ENCODE measurements at regions not wholly inside any gene's neighbourhood (a gene's known extent, or its start where the extent isn't known, plus 50 kb on each side); places are given as distances from the start of the nearest gene placed in this dataset.
"Not testable (repeated sequence)": the region's sequence is repeated elsewhere in the genome, so short reads cannot be mapped to it uniquely, and the experiment has no call there.

GRCh38 chr7:81111781-81112540 lies 193.1 kb upstream of the SEMA3C start:
- H3K4me1 Mint-ChIP-seq: no peaks in the 10 kb centered on the region
- ATAC-seq (no peak), DNase-seq (no peak)
- no peak overlapping the region for H3K4me3 Mint-ChIP-seq
- H3K9me3 Mint-ChIP-seq: peaks cover 0 to under 1% of the 10 kb centered on the region in 2 donors
- H3K27me3 Mint-ChIP-seq: no peaks in the 10 kb centered on the region
- H3K27ac Mint-ChIP-seq: no peak overlapping the region

GRCh38 chr7:81111358-81111757 lies 192.5 kb upstream of the SEMA3C start:
- H3K4me3 Mint-ChIP-seq: no peak overlapping the region
- H3K4me1 Mint-ChIP-seq: no peaks in the 10 kb centered on the region
- H3K27ac Mint-ChIP-seq: no peak overlapping the region
- no peaks in the 10 kb centered on the region for H3K9me3 Mint-ChIP-seq
- H3K27me3 Mint-ChIP-seq: no peaks in the 10 kb centered on the region
- ATAC-seq (no peak), DNase-seq (no peak)

DNA sequence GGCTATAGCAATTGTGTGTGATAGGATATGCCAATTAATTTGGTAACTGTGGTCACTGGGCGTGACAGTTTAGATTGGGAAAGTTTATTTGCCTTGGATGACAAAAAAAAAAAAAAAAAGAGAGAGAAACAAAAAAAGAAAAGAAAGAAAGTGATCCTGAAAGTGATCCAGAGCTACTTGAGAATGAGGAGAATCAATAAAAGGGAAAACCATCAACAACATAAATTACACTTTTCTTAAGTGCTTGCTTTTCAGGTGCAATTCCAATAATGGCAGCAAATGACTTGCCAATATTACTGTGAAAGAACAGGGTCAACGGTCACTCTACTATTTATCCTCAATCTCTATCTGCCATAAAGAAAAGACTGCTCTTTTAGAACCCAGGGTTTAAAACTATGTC lies 191.8 kb upstream of the SEMA3C start:
- H3K27ac Mint-ChIP-seq: no peak overlapping the region
- no peaks in the 10 kb centered on the region for H3K27me3 Mint-ChIP-seq
- no peaks in the 10 kb centered on the region for H3K4me1 Mint-ChIP-seq
- H3K9me3 Mint-ChIP-seq: no peaks in the 10 kb centered on the region
- ATAC-seq (no peak), DNase-seq (no peak)
- H3K4me3 Mint-ChIP-seq: no peak overlapping the region

GRCh38 chr7:81098213-81098612 lies 179.4 kb upstream of the SEMA3C start:
- H3K4me1 Mint-ChIP-seq: no peaks in the 10 kb centered on the region
- no peak overlapping the region for H3K4me3 Mint-ChIP-seq
- DNase-seq (no peak), ATAC-seq (no peak)
- H3K9me3 Mint-ChIP-seq: no peaks in the 10 kb centered on the region
- no peak overlapping the region for H3K27ac Mint-ChIP-seq
- no peaks in the 10 kb centered on the region for H3K27me3 Mint-ChIP-seq

DNA sequence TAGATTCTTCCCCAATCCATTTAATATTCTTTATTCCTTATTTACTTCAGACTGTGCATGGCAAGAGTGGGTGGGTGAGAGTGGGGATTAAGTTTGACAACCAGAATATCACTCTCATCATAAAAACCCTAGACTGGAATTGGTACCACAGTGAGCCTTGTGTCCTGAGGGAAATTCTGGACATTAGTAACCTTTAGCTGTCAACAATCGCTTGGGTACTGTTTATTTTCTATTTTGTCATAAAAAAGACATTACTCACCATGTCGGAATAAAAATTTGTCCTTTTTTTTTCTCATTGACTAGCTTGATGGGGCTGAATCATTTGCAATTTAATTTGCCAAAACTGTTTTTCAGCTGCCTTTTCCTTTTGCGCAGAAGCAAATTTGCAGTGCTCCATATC lies 176.1 kb upstream of the SEMA3C start:
- Mint-ChIP-seq H3K4me1 (no peaks in the 10 kb centered on the region), H3K4me3 (no peak overlapping the region), H3K9me3 (no peaks in the 10 kb centered on the region), H3K27me3 (no peaks in the 10 kb centered on the region), H3K27ac (no peak overlapping the region)
- ATAC-seq: no peak
- no peak for DNase-seq

DNA sequence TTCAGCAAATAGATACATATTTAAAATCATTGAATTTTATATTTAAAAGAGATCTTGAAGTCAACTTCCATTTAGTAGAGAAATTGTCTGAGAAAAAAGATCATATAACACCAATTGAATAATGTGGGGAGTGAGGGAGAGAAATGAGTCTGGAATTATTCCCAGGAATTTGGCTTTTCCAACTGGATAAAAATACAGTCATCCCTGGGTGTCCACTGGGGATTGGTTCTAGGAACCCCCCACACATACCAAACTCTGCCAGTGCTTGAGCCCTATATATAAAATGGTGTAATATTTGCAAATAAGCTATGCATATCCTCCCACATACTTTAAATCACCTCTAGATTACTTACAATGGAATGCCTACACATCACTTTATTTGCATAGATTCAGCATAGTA lies 162.8 kb upstream of the SEMA3C start:
- ATAC-seq (no peak), DNase-seq (no peak)
- no peaks in the 10 kb centered on the region for H3K4me1 Mint-ChIP-seq
- no peak overlapping the region for H3K27ac Mint-ChIP-seq
- peaks cover 0 to 11% of the 10 kb centered on the region in 2 donors for H3K9me3 Mint-ChIP-seq
- H3K4me3 Mint-ChIP-seq: no peak overlapping the region
- no peaks in the 10 kb centered on the region for H3K27me3 Mint-ChIP-seq

DNA sequence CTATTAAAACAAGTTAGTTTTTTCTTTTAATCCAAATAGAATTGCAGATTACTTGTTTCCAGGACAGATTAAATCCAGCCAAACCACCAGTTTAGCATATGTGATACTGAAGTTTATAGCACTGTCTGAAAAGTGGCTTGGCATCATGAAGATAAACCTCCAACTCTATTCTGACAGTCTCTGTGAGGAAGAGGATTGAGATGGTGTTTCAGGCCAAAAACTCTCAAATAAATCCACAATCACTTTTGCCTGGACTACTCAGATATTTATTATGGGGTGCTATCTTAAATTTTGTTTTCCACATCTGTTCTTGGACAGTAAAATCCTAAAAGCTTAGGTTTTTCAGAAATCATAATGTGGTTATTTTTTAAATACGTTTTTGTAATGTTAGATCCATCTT lies 161.7 kb upstream of the SEMA3C start:
- Mint-ChIP-seq H3K4me1 (no peaks in the 10 kb centered on the region), H3K4me3 (no peak overlapping the region), H3K27me3 (no peaks in the 10 kb centered on the region), H3K9me3 (peaks cover 0 to 11% of the 10 kb centered on the region in 2 donors), H3K27ac (no peak overlapping the region)
- no peak for DNase-seq
- no peak for ATAC-seq

GRCh38 chr7:81079746-81080145 lies 160.9 kb upstream of the SEMA3C start:
- no peak for ATAC-seq
- DNase-seq: no peak
- no peak overlapping the region for H3K4me3 Mint-ChIP-seq
- no peaks in the 10 kb centered on the region for H3K27me3 Mint-ChIP-seq
- H3K9me3 Mint-ChIP-seq: peaks cover 0 to 11% of the 10 kb centered on the region in 2 donors
- H3K4me1 Mint-ChIP-seq: no peaks in the 10 kb centered on the region
- no peak overlapping the region for H3K27ac Mint-ChIP-seq

- no peak for ATAC-seq
- no peak overlapping the region for H3K27ac Mint-ChIP-seq
- no peak overlapping the region for H3K4me3 Mint-ChIP-seq
- H3K9me3 Mint-ChIP-seq: peaks cover 0 to 11% of the 10 kb centered on the region in 2 donors
- no peaks in the 10 kb centered on the region for H3K27me3 Mint-ChIP-seq
- DNase-seq: no peak
- H3K4me1 Mint-ChIP-seq: no peaks in the 10 kb centered on the region
These were observed 156.3 kb upstream of the SEMA3C start for GRCh38 chr7:81075150-81075549.

DNA sequence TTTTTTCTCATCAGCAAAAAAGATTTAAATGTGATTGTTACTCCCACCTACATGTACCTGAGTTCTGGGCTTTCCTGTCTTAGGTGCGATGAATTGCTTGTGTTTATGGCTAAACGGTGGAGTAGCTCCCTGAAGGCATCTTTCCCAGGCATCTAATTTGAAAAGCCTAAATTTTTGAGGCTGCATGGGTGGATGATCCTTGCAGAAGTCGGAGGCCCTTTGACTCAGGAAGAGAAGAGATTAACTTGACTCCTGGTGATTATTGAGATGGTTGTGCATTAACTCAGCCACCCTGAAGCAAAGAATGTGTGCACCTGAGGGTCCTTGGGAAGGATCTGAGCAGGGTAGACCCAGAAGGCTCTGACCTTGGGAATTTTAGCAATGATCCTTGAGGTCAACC lies 155.6 kb upstream of the SEMA3C start:
- H3K27ac Mint-ChIP-seq: no peak overlapping the region
- no peak for DNase-seq
- peaks cover 0 to 11% of the 10 kb centered on the region in 2 donors for H3K9me3 Mint-ChIP-seq
- ATAC-seq: no peak
- no peaks in the 10 kb centered on the region for H3K27me3 Mint-ChIP-seq
- no peaks in the 10 kb centered on the region for H3K4me1 Mint-ChIP-seq
- H3K4me3 Mint-ChIP-seq: no peak overlapping the region

DNA sequence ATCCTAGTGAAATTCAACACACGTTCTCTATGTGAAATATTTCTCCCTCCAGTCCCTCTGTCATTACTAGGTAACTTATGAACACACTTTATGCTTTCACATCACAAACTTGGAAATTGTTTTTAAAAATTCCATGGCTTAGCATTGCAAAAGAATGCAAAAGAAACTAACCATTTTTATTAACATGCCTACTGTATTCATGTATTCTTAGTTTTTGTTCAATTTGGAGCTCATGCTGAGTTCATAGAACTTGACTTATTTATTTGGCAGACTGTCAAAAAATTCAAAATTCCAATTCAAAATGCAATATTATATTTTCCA lies 155.0 kb upstream of the SEMA3C start:
- Mint-ChIP-seq H3K9me3 (peaks cover 0 to 11% of the 10 kb centered on the region in 2 donors), H3K27me3 (no peaks in the 10 kb centered on the region)
- no peak for DNase-seq

GRCh38 chr7:81070956-81071355 lies 152.1 kb upstream of the SEMA3C start:
- DNase-seq (no peak), ATAC-seq (no peak)
- Mint-ChIP-seq H3K27ac (no peak overlapping the region), H3K4me1 (no peaks in the 10 kb centered on the region), H3K9me3 (peaks cover 0 to 3% of the 10 kb centered on the region in 2 donors), H3K4me3 (no peak overlapping the region), H3K27me3 (no peaks in the 10 kb centered on the region)

More for the DNA sequence above, 155.0 kb upstream of the SEMA3C start:
- no peak overlapping the region for H3K4me3 Mint-ChIP-seq
- no peak for ATAC-seq
- no peaks in the 10 kb centered on the region for H3K4me1 Mint-ChIP-seq
- H3K27ac Mint-ChIP-seq: no peak overlapping the region

DNA sequence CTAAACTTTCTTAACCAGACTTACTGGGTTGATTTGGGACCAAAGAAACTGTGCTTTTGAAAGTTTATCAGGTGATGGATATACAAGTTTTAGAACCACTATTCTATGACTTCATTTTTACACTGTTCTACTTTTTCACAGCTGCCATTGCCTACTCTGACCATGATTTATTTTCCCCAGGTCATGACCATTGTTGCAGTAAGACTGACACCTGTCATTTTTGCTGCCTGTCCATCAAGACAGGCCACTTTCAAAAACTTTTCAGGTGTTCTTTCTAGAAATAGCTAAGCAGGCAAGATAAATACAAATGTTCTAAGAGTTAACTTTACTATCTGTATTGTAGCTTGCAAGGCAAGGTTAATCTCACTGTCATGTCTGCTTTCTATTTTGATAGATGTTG lies 147.9 kb upstream of the SEMA3C start:
- Mint-ChIP-seq H3K9me3 (peaks cover 0 to 3% of the 10 kb centered on the region in 2 donors), H3K27ac (no peak overlapping the region), H3K4me3 (no peak overlapping the region), H3K4me1 (no peaks in the 10 kb centered on the region), H3K27me3 (no peaks in the 10 kb centered on the region)
- DNase-seq (no peak), ATAC-seq (no peak)

DNA sequence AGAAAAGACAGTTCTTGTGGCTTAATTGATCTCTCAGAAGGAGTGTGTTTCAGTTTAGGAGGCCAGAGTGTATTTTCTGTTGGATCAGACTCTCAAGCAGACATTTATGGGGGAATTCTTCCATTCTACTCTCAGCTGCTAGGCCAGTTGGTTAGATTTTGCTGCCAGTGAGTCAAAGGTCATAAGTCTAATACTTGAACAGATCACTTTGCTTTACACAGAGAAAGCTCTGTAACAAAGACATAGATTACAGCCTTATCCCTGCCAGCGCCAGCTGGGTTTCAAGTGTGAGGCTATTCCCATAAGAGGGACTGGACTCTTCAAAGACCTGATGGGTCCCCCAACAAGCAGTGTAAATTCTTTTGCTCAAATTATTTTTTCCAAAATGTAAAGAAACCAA lies 145.6 kb upstream of the SEMA3C start:
- H3K27ac Mint-ChIP-seq: no peak overlapping the region
- H3K4me3 Mint-ChIP-seq: no peak overlapping the region
- H3K4me1 Mint-ChIP-seq: no peaks in the 10 kb centered on the region
- H3K9me3 Mint-ChIP-seq: peaks cover 0 to 3% of the 10 kb centered on the region in 2 donors
- no peaks in the 10 kb centered on the region for H3K27me3 Mint-ChIP-seq
- no peak for DNase-seq
- no peak for ATAC-seq

GRCh38 chr7:81062755-81063154 lies 143.9 kb upstream of the SEMA3C start:
- no peak overlapping the region for H3K27ac Mint-ChIP-seq
- H3K9me3 Mint-ChIP-seq: peaks cover 0 to 3% of the 10 kb centered on the region in 2 donors
- no peak for ATAC-seq
- H3K4me3 Mint-ChIP-seq: no peak overlapping the region
- no peaks in the 10 kb centered on the region for H3K4me1 Mint-ChIP-seq
- DNase-seq: no peak
- H3K27me3 Mint-ChIP-seq: no peaks in the 10 kb centered on the region

DNA sequence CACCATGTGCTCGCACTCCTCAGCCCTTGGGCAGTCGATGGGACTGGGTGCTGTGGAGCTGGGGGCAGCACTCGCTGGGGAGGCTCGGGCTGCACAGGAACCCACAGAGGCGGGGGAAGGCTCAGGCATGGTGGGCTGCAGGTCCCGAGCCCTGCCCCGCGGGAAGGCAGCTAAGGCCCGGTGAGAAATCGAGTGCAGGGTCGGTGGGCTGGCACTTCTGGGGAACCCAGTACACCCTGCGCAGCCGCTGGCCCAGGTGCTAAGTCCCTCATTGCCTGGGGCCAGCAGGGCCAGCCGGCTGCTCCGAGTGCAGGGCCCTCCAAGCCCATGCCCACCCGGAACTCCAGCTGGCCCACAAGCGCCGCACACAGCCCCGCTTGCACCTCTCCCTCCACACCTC lies 138.6 kb upstream of the SEMA3C start:
- H3K4me3 Mint-ChIP-seq, H3K27me3 Mint-ChIP-seq, DNase-seq, H3K4me1 Mint-ChIP-seq, H3K27ac Mint-ChIP-seq, ATAC-seq: not testable (repeated sequence)
- H3K9me3 Mint-ChIP-seq: peaks cover 4 to 26% of the 10 kb centered on the region in 2 donors

GRCh38 chr7:81053623-81054022 lies 134.8 kb upstream of the SEMA3C start:
- Mint-ChIP-seq H3K9me3 (peaks cover 9 to 34% of the 10 kb centered on the region in 2 donors), H3K4me3 (no peak overlapping the region), H3K4me1 (no peaks in the 10 kb centered on the region), H3K27ac (no peak overlapping the region), H3K27me3 (no peaks in the 10 kb centered on the region)
- no peak for ATAC-seq
- no peak for DNase-seq
